Retina (tissue), 1 donor: ENCODE measurements at regions not wholly inside any gene's neighbourhood (a gene's known extent, or its start where the extent isn't known, plus 50 kb on each side); places are given as distances from the start of the nearest gene placed in this dataset.

ENCODE experiments used
- DNase-seq: peaks from one replicate; pipeline ENCODE4 v3.0.0-alpha.2; 2016

DNA sequence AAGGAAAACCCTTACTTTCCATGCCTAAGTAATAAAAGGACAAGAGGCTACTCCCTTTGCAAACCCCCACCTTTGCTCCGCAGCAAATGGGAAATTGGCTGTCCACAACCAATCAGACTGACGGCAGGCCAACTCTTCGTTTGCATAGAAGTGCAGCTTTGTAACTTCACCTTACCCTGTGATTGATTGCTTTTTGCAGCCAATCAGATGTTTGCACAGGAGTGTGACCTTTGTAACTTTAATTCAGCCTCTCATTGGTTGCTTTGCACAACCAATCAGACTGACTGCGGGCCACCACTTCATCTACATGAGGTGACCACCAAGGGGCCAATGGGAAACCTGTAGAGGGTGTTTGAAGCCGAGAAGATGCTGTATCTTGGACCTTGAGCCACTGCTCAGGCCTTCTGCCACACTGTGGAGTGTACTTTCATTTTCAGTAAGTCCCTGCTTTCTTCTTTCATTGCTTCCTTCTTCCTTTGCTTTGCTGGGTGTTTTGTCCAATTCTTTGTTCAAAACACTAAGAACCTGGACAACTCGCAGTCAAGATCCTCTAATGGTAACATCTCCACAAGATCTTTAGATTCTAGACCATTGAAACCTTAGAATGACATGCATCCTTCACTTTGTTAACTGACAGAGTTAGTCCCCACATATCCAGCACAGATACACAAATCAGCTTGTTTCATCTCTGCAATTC is 51.3 kb upstream of the FREM1 start:
- no peak for DNase-seq

DNA sequence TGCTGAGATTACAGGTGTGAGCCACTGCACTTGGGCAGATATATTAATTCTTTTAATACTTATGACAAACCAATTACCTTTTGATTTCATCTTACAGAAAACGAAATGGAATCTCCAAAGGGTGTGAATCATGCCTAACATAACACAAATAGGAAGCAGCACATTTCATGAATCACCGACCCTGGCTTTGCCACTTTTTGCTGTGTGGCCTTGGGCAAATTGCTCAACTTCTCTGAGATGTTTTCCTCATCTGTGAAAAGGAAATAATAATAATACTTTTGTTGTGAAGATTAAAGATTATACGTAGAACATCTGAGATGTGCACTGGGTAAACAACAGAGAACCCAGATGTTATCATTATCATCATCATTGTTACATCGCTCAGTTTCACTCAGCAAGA is 50.7 kb upstream of the FREM1 start:
- no peak for DNase-seq
